Epithelial cell of esophagus (primary cell): ENCODE measurements at regions not wholly inside any gene's neighbourhood (a gene's known extent, or its start where the extent isn't known, plus 50 kb on each side); places are given as distances from the start of the nearest gene placed in this dataset.
A peak's percentile ranks its signal among the peaks of the same experiment; 100 is the strongest.

Source experiments
- DNase-seq: peaks from one replicate; pipeline ENCODE4 v3.0.0; 2010; ENCODE audit warnings: low read depth
- H3K4me3 ChIP-seq: 2 replicates; pipeline ENCODE4 v1.5.1; 2011; ENCODE audit warnings: mild to moderate bottlenecking, low read length, control low read depth
- CTCF ChIP-seq: IDR thresholded peaks from 2 replicates; pipeline ENCODE4 v1.5.1; 2011; ENCODE audit warnings: low read depth, mild to moderate bottlenecking, low read length, control low read depth, inconsistent platforms; ENCODE audit not compliant: insufficient read depth; ENCODE audit errors: missing control alignments

- DNase-seq = no peak
- TF ChIP-seq CTCF = no peak
- no peak overlapping the region for H3K4me3 ChIP-seq
Measured at GRCh38 chr5:8473827-8474568, 605.0 kb downstream of the MTRR start.

- TF ChIP-seq CTCF = no peak
- H3K4me3 ChIP-seq = no peak overlapping the region
- DNase-seq = no peak
Measured at GRCh38 chr5:8474569-8474930, 605.6 kb downstream of the MTRR start.

- no peak overlapping the region for H3K4me3 ChIP-seq
- peak; percentile 8 for DNase-seq
- TF ChIP-seq CTCF = no peak
Measured at GRCh38 chr5:8478326-8478725, 609.4 kb downstream of the MTRR start.

DNA sequence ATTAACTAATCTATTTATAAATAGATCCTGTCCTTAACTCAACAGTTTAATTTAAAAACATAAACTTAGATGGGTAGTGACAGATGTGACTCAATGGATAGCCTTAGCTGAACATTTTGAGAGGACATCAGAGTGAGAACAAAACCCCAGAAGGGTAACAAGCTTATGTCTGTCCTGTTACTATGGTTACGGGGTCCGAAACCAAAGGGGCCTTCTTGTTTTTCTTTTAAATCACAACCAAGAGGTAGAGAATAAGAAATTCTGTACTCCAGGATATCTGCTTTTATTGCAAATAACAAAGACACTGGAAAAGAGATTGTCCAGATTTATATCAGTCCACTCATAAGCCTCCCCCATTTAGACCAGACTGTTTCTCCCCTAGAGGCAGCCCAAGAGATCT, 612.1 kb downstream of the MTRR start:
- TF ChIP-seq CTCF = no peak
- H3K4me3 ChIP-seq = no peak overlapping the region
- no peak for DNase-seq

DNA sequence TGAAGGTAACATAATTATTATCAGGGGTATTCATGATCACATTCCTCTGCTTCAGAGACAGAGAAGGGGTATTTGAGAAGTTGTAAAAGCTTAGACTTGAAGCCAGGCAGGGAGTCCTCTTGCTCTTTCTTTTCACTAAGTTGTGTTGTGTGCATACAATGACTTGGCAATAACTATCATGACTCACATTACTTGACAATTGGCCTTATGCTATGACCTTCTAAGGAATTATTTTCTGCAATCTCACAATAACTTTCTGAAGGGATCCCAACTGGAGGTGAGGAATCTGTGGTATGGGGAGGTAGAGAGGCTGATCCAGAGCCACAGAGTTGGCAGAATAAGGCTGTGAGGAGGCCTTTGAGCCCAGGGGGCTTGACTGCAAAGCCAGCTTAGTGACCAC, 622.3 kb downstream of the MTRR start:
- H3K4me3 ChIP-seq = no peak overlapping the region
- DNase-seq = no peak
- no peak for TF ChIP-seq CTCF

DNA sequence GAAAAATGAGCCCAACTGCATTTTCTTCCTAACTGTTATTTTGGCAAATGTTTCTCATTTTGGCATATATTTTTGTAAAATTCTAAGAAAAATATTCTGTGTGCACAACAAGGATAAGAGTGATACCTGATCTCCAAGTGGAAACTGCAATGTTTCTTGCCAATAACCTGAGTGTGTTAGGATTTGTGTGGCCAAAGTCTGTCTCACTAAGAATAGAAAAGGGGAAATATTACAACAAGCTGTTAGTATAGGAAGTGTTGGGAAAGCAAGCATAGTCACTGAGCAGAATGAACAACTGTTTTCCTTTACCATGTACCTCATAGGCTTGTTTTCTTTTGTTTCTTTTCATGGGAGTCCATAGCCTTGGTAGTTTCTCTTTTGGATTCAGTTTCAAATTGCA, 624.2 kb downstream of the MTRR start:
- no peak for DNase-seq
- no peak for TF ChIP-seq CTCF
- H3K4me3 ChIP-seq = no peak overlapping the region

DNA sequence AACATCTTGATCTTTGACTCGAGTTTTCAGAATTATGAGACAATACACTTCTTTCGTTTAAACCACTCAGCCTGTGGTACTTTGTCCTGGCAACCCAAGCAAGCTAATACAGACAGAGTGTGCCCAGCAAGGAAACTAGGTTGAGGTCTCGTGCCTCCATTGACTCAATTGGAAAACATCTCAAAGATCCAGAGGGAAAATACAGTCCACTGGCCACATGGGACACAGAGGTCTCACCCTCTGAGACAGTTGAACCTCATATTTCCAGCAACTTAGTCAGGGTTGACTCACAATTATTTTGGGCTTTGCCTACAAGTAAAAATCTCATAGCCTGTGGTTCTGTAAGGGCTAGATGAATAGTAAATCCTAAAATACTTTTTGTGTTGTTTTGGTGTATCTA, 631.5 kb downstream of the MTRR start:
- TF ChIP-seq CTCF = no peak
- no peak overlapping the region for H3K4me3 ChIP-seq
- DNase-seq = no peak
